ENCODE measurements at regions not wholly inside any gene's neighbourhood (a gene's known extent, or its start where the extent isn't known, plus 50 kb on each side); places are given as distances from the start of the nearest gene placed in this dataset.

GRCh38 chr20:6240059-6240458 is 117.2 kb upstream of the FERMT1 start:
- Histone ChIP-seq H3K4me1 (ENCODE audit: insufficient read depth, insufficient read length) (no peaks in the 10 kb centered on the region), H3K9me3 (ENCODE audit: insufficient read depth, low read length) (no peaks in the 10 kb centered on the region), H3K9ac (ENCODE audit: insufficient read length, low read depth) (no peak overlapping the region), H3K36me3 (ENCODE audit: insufficient read depth, insufficient read length, low read length) (no peaks in the 10 kb centered on the region), H3K4me3 (ENCODE audit: insufficient read length, low read depth) (no peak overlapping the region), H3K27me3 (ENCODE audit: insufficient read depth, insufficient read length) (no peaks in the 10 kb centered on the region)
- no peak for DNase-seq (ENCODE audit: low read depth, low spot score)
- TF ChIP-seq SUZ12 (IDR thresholded peaks at IDR 0.05; ENCODE audit: extremely low read depth, insufficient read depth, insufficient read length) (no peak), ZNF274 (IDR thresholded peaks at IDR 0.05; ENCODE audit: low read depth, low read length) (no peak), YY1 (IDR thresholded peaks at IDR 0.05; ENCODE audit: insufficient read depth, insufficient read length) (no peak)

DNA sequence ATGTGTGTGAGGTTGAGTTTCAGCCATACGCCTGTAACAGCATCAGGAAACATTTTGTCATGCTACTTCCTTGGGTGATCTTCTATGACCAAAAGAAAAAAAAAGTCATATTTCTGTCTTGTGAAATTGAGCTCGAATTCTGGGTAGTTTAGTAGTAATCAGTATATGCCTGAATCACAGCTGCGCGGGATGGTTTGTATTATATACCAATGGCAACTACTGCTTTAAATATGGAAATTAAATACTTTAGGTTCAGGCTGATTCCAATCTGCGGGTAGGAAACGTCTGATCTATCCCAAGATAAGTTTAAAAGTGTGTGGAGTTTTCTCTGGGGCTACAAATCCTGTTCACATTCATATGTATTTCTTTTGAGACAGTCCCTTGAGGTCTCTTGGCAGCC is 115.6 kb upstream of the FERMT1 start:
- no peak for DNase-seq (ENCODE audit: low read depth, low spot score)
- H3K4me3 ChIP-seq (ENCODE audit: insufficient read length, low read depth), result no peak overlapping the region
- no peaks in the 10 kb centered on the region for H3K27me3 ChIP-seq (ENCODE audit: insufficient read depth, insufficient read length)
- no peak for TF ChIP-seq ZNF274 (IDR thresholded peaks at IDR 0.05; ENCODE audit: low read depth, low read length)
- TF ChIP-seq YY1 (IDR thresholded peaks at IDR 0.05; ENCODE audit: insufficient read depth, insufficient read length), result no peak
- TF ChIP-seq SUZ12 (IDR thresholded peaks at IDR 0.05; ENCODE audit: extremely low read depth, insufficient read depth, insufficient read length), result no peak
- no peaks in the 10 kb centered on the region for H3K4me1 ChIP-seq (ENCODE audit: insufficient read depth, insufficient read length)
- H3K9ac ChIP-seq (ENCODE audit: insufficient read length, low read depth), result no peak overlapping the region
- no peaks in the 10 kb centered on the region for H3K36me3 ChIP-seq (ENCODE audit: insufficient read depth, insufficient read length, low read length)
- no peaks in the 10 kb centered on the region for H3K9me3 ChIP-seq (ENCODE audit: insufficient read depth, low read length)

- H3K27me3 ChIP-seq (ENCODE audit: insufficient read depth, insufficient read length), result no peaks in the 10 kb centered on the region
These were observed 112.7 kb upstream of the FERMT1 start for GRCh38 chr20:6235510-6235909.

GRCh38 chr20:6232436-6232835 is 109.6 kb upstream of the FERMT1 start:
- Histone ChIP-seq H3K36me3 (ENCODE audit: insufficient read depth, insufficient read length, low read length) (no peaks in the 10 kb centered on the region), H3K9ac (ENCODE audit: insufficient read length, low read depth) (no peak overlapping the region), H3K9me3 (ENCODE audit: insufficient read depth, low read length) (no peaks in the 10 kb centered on the region), H3K4me1 (ENCODE audit: insufficient read depth, insufficient read length) (no peaks in the 10 kb centered on the region), H3K4me3 (ENCODE audit: insufficient read length, low read depth) (no peak overlapping the region), H3K27me3 (ENCODE audit: insufficient read depth, insufficient read length) (no peaks in the 10 kb centered on the region)
- TF ChIP-seq YY1 (IDR thresholded peaks at IDR 0.05; ENCODE audit: insufficient read depth, insufficient read length) (no peak), SUZ12 (IDR thresholded peaks at IDR 0.05; ENCODE audit: extremely low read depth, insufficient read depth, insufficient read length) (no peak), ZNF274 (IDR thresholded peaks at IDR 0.05; ENCODE audit: low read depth, low read length) (no peak)
- no peak for DNase-seq (ENCODE audit: low read depth, low spot score)

More at GRCh38 chr20:6235510-6235909, 112.7 kb upstream of the FERMT1 start:
- no peak for DNase-seq (ENCODE audit: low read depth, low spot score)
- no peaks in the 10 kb centered on the region for H3K36me3 ChIP-seq (ENCODE audit: insufficient read depth, insufficient read length, low read length)
- H3K9me3 ChIP-seq (ENCODE audit: insufficient read depth, low read length), result no peaks in the 10 kb centered on the region
- H3K4me1 ChIP-seq (ENCODE audit: insufficient read depth, insufficient read length), result no peaks in the 10 kb centered on the region
- no peak overlapping the region for H3K9ac ChIP-seq (ENCODE audit: insufficient read length, low read depth)
- no peak overlapping the region for H3K4me3 ChIP-seq (ENCODE audit: insufficient read length, low read depth)
- TF ChIP-seq YY1 (IDR thresholded peaks at IDR 0.05; ENCODE audit: insufficient read depth, insufficient read length) (no peak), SUZ12 (IDR thresholded peaks at IDR 0.05; ENCODE audit: extremely low read depth, insufficient read depth, insufficient read length) (no peak), ZNF274 (IDR thresholded peaks at IDR 0.05; ENCODE audit: low read depth, low read length) (no peak)

GRCh38 chr20:6231556-6231955 is 108.7 kb upstream of the FERMT1 start:
- no peak overlapping the region for H3K4me3 ChIP-seq (ENCODE audit: insufficient read length, low read depth)
- DNase-seq (ENCODE audit: low read depth, low spot score), result no peak
- no peaks in the 10 kb centered on the region for H3K27me3 ChIP-seq (ENCODE audit: insufficient read depth, insufficient read length)
- H3K4me1 ChIP-seq (ENCODE audit: insufficient read depth, insufficient read length), result no peaks in the 10 kb centered on the region
- no peaks in the 10 kb centered on the region for H3K36me3 ChIP-seq (ENCODE audit: insufficient read depth, insufficient read length, low read length)
- TF ChIP-seq YY1 (IDR thresholded peaks at IDR 0.05; ENCODE audit: insufficient read depth, insufficient read length) (no peak), ZNF274 (IDR thresholded peaks at IDR 0.05; ENCODE audit: low read depth, low read length) (no peak), SUZ12 (IDR thresholded peaks at IDR 0.05; ENCODE audit: extremely low read depth, insufficient read depth, insufficient read length) (no peak)
- no peaks in the 10 kb centered on the region for H3K9me3 ChIP-seq (ENCODE audit: insufficient read depth, low read length)
- no peak overlapping the region for H3K9ac ChIP-seq (ENCODE audit: insufficient read length, low read depth)

DNA sequence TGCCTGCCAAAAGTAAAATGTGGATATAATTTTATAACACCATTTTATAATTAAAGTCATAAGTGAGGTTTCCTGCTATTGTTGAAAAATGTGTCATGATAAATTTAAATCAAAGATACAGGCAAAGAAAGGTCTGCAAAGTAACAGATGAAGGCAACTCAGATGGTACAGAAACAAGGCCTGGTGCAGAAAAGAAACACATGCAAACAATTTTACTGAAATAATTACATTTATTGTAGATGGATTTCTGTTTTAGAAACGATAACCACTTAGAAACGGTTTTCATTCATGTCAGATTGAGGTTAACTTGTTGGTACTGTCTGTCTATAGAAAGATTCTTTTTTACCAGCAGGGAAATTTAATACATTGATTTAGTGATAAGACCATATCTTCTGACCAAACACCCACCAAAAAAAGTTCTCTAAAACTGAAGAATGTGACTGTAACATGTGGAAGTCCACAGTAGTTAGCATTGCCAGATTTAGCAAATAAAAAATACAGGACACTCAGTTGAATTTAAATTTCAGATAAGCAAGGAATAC is 105.5 kb upstream of the FERMT1 start:
- Histone ChIP-seq H3K9ac (ENCODE audit: insufficient read length, low read depth) (no peak overlapping the region), H3K9me3 (ENCODE audit: insufficient read depth, low read length) (no peaks in the 10 kb centered on the region), H3K4me1 (ENCODE audit: insufficient read depth, insufficient read length) (no peaks in the 10 kb centered on the region), H3K4me3 (ENCODE audit: insufficient read length, low read depth) (no peak overlapping the region), H3K27me3 (ENCODE audit: insufficient read depth, insufficient read length) (no peaks in the 10 kb centered on the region), H3K36me3 (ENCODE audit: insufficient read depth, insufficient read length, low read length) (no peaks in the 10 kb centered on the region)
- no peak for DNase-seq (ENCODE audit: low read depth, low spot score)
- TF ChIP-seq YY1 (IDR thresholded peaks at IDR 0.05; ENCODE audit: insufficient read depth, insufficient read length) (no peak), SUZ12 (IDR thresholded peaks at IDR 0.05; ENCODE audit: extremely low read depth, insufficient read depth, insufficient read length) (no peak), ZNF274 (IDR thresholded peaks at IDR 0.05; ENCODE audit: low read depth, low read length) (no peak)

DNA sequence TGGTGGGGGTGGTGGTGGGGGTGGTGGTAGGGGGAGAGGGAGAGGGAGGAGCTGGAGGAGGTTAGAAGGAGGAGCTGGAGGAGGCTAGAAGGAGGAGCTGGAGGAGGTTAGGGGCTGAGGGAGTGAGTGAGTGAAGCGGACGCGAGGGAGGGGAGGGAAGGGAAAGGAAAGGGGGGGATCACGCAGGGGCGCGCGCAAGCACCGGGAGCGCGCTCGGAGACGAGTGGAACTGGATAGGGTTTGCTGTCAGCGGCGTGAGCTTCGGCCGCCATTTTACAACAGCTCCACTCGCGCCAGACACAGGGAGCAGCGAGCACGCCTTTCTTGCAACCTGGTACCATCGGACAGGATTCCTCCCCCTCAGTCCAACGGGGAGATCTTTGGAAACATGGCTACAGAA is 90.5 kb upstream of the FERMT1 start:
- no peaks in the 10 kb centered on the region for H3K4me1 ChIP-seq (ENCODE audit: insufficient read depth, insufficient read length)
- no peaks in the 10 kb centered on the region for H3K9me3 ChIP-seq (ENCODE audit: insufficient read depth, low read length)
- no peaks in the 10 kb centered on the region for H3K27me3 ChIP-seq (ENCODE audit: insufficient read depth, insufficient read length)
- TF ChIP-seq SUZ12 (IDR thresholded peaks at IDR 0.05; ENCODE audit: extremely low read depth, insufficient read depth, insufficient read length) (no peak), ZNF274 (IDR thresholded peaks at IDR 0.05; ENCODE audit: low read depth, low read length) (no peak), YY1 (IDR thresholded peaks at IDR 0.05; ENCODE audit: insufficient read depth, insufficient read length) (no peak)
- DNase-seq (ENCODE audit: low read depth, low spot score), result no peak
- no peaks in the 10 kb centered on the region for H3K36me3 ChIP-seq (ENCODE audit: insufficient read depth, insufficient read length, low read length)
- H3K9ac ChIP-seq (ENCODE audit: insufficient read length, low read depth), result no peak overlapping the region
- no peak overlapping the region for H3K4me3 ChIP-seq (ENCODE audit: insufficient read length, low read depth)

Data from NT2/D1 (cell line).